AG04450 (cell line): ENCODE measurements at regions not wholly inside any gene's neighbourhood (a gene's known extent, or its start where the extent isn't known, plus 50 kb on each side); places are given as distances from the start of the nearest gene placed in this dataset.
"Not testable (repeated sequence)": the region's sequence is repeated elsewhere in the genome, so short reads cannot be mapped to it uniquely, and the experiment has no call there.

Experiments used
- CTCF ChIA-PET: fragments of 300-600, 350-600 bp; formaldehyde crosslinking; extraction: SDS; loops from one replicate; lab custom pipeline; 2022; ENCODE audit warnings: antibody characterized with exemption, inconsistent platforms; lab: Charles Lee
- POLR2A ChIA-PET: fragments of 350-600 bp; formaldehyde crosslinking; extraction: SDS; loops from one replicate; lab custom pipeline; 2021; ENCODE audit warnings: antibody characterized with exemption, inconsistent platforms; lab: Yijun Ruan, JAX
- DNase-seq: peaks from one replicate; pipeline ENCODE4 v3.0.0-alpha.2; 2011; ENCODE audit warnings: low read depth, low spot score
- H3K27ac ChIP-seq: one replicate; pipeline ENCODE4 v1.5.1; 2012; ENCODE audit warnings: low read depth, low read length, control low read depth
- H3K27me3 ChIP-seq: one replicate; pipeline ENCODE4 v1.6.0; 2012; ENCODE audit warnings: low read length; ENCODE audit not compliant: control insufficient read depth, insufficient read depth
- H3K4me3 ChIP-seq: 2 replicates; pipeline ENCODE4 v1.5.1; 2011; ENCODE audit warnings: mild to moderate bottlenecking, low read depth, low read length, control low read depth
- H3K9me3 ChIP-seq: 2 replicates; pipeline ENCODE4 v1.5.1; 2012; ENCODE audit warnings: low read length; ENCODE audit not compliant: control insufficient read depth, insufficient read depth
- TF ChIP-seq, protein P1 (sequence below): IDR thresholded peaks from 2 replicates; pipeline ENCODE4 v1.5.1; 2011; ENCODE audit warnings: low read depth, low read length, control low read depth, inconsistent platforms

DNA sequence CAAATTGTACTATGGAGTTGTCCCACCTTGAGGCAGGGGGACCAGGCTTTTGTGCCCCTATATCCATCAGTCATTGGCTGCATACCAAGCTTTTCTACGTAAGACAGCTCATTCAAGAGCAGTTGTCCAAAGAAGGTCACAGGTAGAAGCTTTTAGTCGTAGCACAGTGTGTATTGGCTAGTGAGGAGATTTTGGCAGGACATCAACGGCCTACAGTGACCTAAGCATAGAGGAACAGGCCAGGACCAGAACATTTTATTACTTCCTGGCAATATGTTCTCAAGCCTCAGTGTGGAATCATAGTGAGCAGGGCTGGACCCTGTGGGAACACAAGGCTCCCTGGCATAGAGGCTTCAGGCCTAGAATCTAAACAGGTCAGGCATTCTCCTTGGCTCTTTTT lies 105.4 kb upstream of the ANKRD28 start:
- Histone ChIP-seq H3K27ac (no peak overlapping the region), H3K9me3 (no peaks in the 10 kb centered on the region), H3K27me3 (no peaks in the 10 kb centered on the region), H3K4me3 (no peak overlapping the region)
- DNase-seq: no peak
- TF ChIP-seq, protein P1, sequence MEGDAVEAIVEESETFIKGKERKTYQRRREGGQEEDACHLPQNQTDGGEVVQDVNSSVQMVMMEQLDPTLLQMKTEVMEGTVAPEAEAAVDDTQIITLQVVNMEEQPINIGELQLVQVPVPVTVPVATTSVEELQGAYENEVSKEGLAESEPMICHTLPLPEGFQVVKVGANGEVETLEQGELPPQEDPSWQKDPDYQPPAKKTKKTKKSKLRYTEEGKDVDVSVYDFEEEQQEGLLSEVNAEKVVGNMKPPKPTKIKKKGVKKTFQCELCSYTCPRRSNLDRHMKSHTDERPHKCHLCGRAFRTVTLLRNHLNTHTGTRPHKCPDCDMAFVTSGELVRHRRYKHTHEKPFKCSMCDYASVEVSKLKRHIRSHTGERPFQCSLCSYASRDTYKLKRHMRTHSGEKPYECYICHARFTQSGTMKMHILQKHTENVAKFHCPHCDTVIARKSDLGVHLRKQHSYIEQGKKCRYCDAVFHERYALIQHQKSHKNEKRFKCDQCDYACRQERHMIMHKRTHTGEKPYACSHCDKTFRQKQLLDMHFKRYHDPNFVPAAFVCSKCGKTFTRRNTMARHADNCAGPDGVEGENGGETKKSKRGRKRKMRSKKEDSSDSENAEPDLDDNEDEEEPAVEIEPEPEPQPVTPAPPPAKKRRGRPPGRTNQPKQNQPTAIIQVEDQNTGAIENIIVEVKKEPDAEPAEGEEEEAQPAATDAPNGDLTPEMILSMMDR: no peak
- ChIA-PET CTCF (no interaction called here), POLR2A (no interaction called here)

DNA sequence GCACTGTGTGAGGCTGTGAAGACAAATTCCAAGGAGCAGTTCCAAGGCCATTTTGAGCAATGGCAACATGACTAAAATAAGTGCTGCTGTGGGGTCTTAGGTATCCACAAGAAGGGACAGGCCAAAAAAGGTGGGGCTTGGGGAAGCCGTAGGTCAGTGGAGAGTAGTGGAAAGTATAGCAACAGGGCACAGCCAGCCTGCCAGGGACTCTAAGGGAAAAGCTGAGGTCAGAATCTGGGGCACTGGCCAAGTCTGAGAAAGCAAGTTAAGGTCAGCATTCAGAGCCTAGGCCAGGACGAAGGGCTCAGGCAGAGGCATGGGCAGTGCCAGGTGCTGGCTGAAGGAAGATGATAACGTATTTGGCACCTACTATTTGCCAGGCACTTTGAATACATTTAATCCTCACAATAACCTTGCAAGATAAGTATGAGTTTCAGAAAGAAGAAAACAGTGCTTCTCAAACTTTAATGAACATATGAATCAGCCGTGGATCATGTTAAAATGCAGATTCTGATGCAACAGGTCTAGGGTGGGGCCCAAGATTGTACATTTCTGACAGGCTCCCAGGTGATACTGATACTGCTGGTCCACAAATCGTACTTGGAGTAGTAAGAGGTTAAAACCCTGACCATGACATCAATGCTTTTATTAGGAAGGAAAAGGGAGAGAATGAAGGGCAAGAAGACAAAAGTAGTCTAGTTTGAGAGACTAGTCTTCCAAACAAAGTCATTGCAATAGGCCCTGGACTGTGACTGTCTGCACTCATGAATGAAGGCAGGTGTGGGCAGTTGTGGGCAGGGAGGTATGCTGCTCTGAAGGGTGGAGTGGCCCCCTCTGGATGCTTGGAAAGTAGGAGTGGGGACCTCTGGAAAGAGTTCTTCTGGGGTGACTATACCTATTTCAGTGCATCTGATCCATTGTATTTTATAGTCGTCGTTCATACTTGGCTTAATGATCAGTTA lies 106.3 kb upstream of the ANKRD28 start:
- no peaks in the 10 kb centered on the region for H3K27me3 ChIP-seq
- POLR2A ChIA-PET: no interaction called here
- no peaks in the 10 kb centered on the region for H3K9me3 ChIP-seq
- DNase-seq: no peak
- CTCF ChIA-PET: no interaction called here
- no peak overlapping the region for H3K27ac ChIP-seq
- TF ChIP-seq, protein P1: no peak
- no peak overlapping the region for H3K4me3 ChIP-seq

DNA sequence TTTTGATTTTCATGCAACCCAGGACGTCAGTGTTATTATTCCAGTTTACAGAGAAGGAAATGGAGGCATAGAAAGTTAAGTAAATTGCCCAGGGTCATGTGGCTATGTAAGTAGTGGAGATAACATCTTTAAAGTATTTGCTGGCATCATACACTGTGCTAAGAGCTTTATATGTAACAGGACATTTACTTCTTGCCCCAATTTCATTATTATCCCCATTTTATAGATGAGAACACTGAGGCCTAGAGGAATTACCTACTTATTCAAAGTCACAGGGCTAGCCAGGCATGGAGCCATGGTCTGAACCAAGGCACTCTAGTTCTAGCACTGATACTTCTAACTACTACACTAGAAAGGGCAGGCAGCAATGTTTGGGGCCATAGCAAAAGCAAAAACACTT lies 107.3 kb upstream of the ANKRD28 start:
- Histone ChIP-seq H3K27ac (no peak overlapping the region), H3K4me3 (no peak overlapping the region), H3K27me3 (no peaks in the 10 kb centered on the region), H3K9me3 (no peaks in the 10 kb centered on the region)
- ChIA-PET POLR2A (no interaction called here), CTCF (interaction anchor here (0.9 kb wide), 1 partner anchor 14 kb away, joined by 3 read pairs; no protein-coding TSS in a partner anchor)
- no peak for DNase-seq
- TF ChIP-seq, protein P1: no peak

DNA sequence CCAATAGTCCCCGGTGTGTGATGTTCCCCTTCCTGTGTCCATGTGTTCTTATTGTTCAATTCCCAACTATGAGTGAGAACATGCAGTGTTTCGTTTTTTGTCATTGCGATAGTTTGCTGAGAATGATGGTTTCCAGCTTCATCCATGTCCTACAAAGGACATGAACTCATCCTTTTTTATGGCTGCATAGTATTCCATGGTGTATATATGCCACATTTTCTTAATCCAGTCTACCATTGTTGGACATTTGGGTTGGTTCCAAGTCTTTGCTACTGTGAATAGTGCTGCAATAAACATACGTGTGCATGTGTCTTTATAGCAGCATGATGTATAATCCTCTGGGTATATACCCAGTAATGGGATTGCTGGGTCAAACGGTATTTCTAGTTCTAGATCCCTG lies 109.6 kb upstream of the ANKRD28 start:
- H3K9me3 ChIP-seq, H3K27me3 ChIP-seq, H3K4me3 ChIP-seq, H3K27ac ChIP-seq, POLR2A ChIA-PET, CTCF ChIA-PET, DNase-seq: not testable (repeated sequence)

DNA sequence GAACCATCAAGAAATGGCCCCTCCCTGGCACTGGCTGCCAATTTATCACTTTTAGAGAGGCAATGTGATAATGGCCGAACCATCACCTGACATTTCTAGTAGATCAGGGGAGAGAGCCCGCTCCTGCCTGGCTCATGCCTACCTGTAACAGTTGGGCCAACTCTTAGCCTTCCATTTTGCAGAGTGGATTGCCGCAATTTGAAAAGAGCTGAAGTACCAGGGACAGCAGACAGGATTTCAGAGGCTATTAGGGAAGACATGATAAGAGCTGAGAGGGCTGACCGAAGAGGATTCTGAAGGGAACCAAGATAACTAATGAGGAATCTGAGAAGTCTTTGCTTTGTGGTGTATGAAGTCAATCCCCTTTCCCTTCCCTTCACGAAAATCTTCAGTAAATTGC lies 121.2 kb upstream of the ANKRD28 start:
- no peak overlapping the region for H3K27ac ChIP-seq
- H3K9me3 ChIP-seq: no peaks in the 10 kb centered on the region
- ChIA-PET POLR2A (no interaction called here), CTCF (no interaction called here)
- H3K27me3 ChIP-seq: no peaks in the 10 kb centered on the region
- TF ChIP-seq, protein P1: no peak
- no peak overlapping the region for H3K4me3 ChIP-seq
- DNase-seq: no peak
